Endothelial cell of umbilical vein (primary cell): ENCODE measurements at regions not wholly inside any gene's neighbourhood (a gene's known extent, or its start where the extent isn't known, plus 50 kb on each side); places are given as distances from the start of the nearest gene placed in this dataset.
"Not testable (repeated sequence)": the region's sequence is repeated elsewhere in the genome, so short reads cannot be mapped to it uniquely, and the experiment has no call there.

ENCODE experiments used
- BruUV-seq: library from RNA; stranded (reverse); fragments of 400-500 nt; replicated peaks from 2 replicates; lab custom pipeline; 2021; lab: Mats Ljungman, UMichigan
- CTCF ChIA-PET: fragments of 300-600, 350-600 bp; sonication (Branson Sonifier 250); formaldehyde crosslinking; loops from one replicate; lab custom pipeline; 2021; ENCODE audit warnings: antibody characterized with exemption, inconsistent platforms; lab: Charles Lee
- POLR2A ChIA-PET: fragments of 300-600, 350-600 bp; sonication (Branson Sonifier 250); formaldehyde crosslinking; loops from one replicate; lab custom pipeline; 2021; ENCODE audit warnings: antibody characterized with exemption, inconsistent platforms; lab: Charles Lee
- DNase-seq: peaks from one replicate; pipeline ENCODE4 v3.0.0-alpha.2; 2011; ENCODE audit warnings: low read depth, low spot score
- FAIRE-seq: peaks from 2 replicates; lab custom pipeline; 2011; peaks lifted over from hg19 to GRCh38; lab: Jason Lieb, UNC
- H2AFZ ChIP-seq: 2 replicates; pipeline ENCODE4 v1.6.0; 2012; ENCODE audit warnings: low read depth, low read length, control low read depth, inconsistent platforms
- H3K27ac ChIP-seq: 2 replicates; pipeline ENCODE4 v1.5.1; 2011; ENCODE audit warnings: low read depth, mild to moderate bottlenecking, control low read depth, low read length, moderate library complexity; ENCODE audit not compliant: insufficient read depth
- H3K27me3 ChIP-seq, 2 experiments: 2 replicates each; pipeline versions ENCODE4 v1.6.0 to v1.6.1; 2011; ENCODE audit warnings: low read length in 2 of 2, mixed read lengths in 1 of 2; ENCODE audit not compliant: control insufficient read depth in 2 of 2, insufficient read depth in 2 of 2
- H3K36me3 ChIP-seq, 2 experiments: 2 replicates in 1 of 2; 3 replicates in 1 of 2; pipeline ENCODE4 v1.5.1; 2011; ENCODE audit warnings: low read length in 2 of 2, mild to moderate bottlenecking in 1 of 2, moderate library complexity in 1 of 2; ENCODE audit not compliant: control insufficient read depth in 2 of 2, insufficient read depth in 2 of 2; ENCODE audit errors: extremely low read depth in 1 of 2
- H3K4me1 ChIP-seq: 3 replicates; pipeline ENCODE4 v1.5.1; 2011; ENCODE audit warnings: mild to moderate bottlenecking, low read length; ENCODE audit not compliant: control insufficient read depth, insufficient read depth; ENCODE audit errors: extremely low read depth
- H3K4me2 ChIP-seq: 2 replicates; pipeline ENCODE4 v1.6.1; 2011; ENCODE audit warnings: low read length, control low read depth, mixed read lengths; ENCODE audit not compliant: insufficient read depth
- H3K4me3 ChIP-seq, 3 experiments: fragments of 200-600 bp in 1 of 3; sonication (generic), shearing (Covaris generic) in 1 of 3; replicated peaks in 1 of 3; 2 replicates each; pipeline ENCODE4 v1.5.1; 2011 to 2016; ENCODE audit warnings: control low read depth in 3 of 3, low read length in 3 of 3, mild to moderate bottlenecking in 2 of 3, inconsistent platforms in 1 of 3, low read depth in 1 of 3, moderate library complexity in 1 of 3; ENCODE audit not compliant: insufficient read depth in 1 of 3
- H3K79me2 ChIP-seq: 2 replicates; pipeline ENCODE4 v1.6.0; 2012; ENCODE audit warnings: low read length, inconsistent platforms; ENCODE audit not compliant: control insufficient read depth, insufficient read depth
- H3K9ac ChIP-seq: replicated peaks from 2 replicates; pipeline ENCODE3; 2011; ENCODE audit warnings: low read length, control low read depth; ENCODE audit not compliant: insufficient read depth; ENCODE audit errors: extremely low read depth
- H3K9me1 ChIP-seq: replicated peaks from 3 replicates; pipeline ENCODE4 v1.6.0; 2011; ENCODE audit warnings: mild to moderate bottlenecking, low read length; ENCODE audit not compliant: control insufficient read depth, insufficient read depth; ENCODE audit errors: extremely low read depth
- H3K9me3 ChIP-seq: replicated peaks from 2 replicates; pipeline ENCODE4 v1.5.1; 2012; ENCODE audit warnings: low read length, inconsistent platforms; ENCODE audit not compliant: control insufficient read depth, insufficient read depth
- H4K20me1 ChIP-seq: replicated peaks from 2 replicates; pipeline ENCODE3; 2011; ENCODE audit warnings: mild to moderate bottlenecking, low read length; ENCODE audit not compliant: control insufficient read depth, insufficient read depth; ENCODE audit errors: extremely low read depth
- CTCF ChIP-seq, 2 donors: IDR thresholded peaks; 1 replicate in 1 of 2; 2 replicates in 1 of 2; pipeline ENCODE4 v1.5.1; 2011; ENCODE audit warnings: low read length in 2 of 2, mild to moderate bottlenecking in 2 of 2, moderate library complexity in 2 of 2, control low read depth in 1 of 2, inconsistent platforms in 1 of 2, low read depth in 1 of 2; ENCODE audit not compliant: insufficient read depth in 1 of 2; ENCODE audit errors: extremely low read depth in 1 of 2
- EZH2 ChIP-seq: IDR thresholded peaks from 2 replicates; pipeline ENCODE4 v1.6.1; 2012; ENCODE audit warnings: borderline replicate concordance, low read depth, mild to moderate bottlenecking, moderate library complexity, low read length, inconsistent platforms; ENCODE audit not compliant: severe bottlenecking
- FOS ChIP-seq: IDR thresholded peaks from 2 replicates; pipeline ENCODE4 v1.6.1; 2011; ENCODE audit warnings: mild to moderate bottlenecking, low read length, moderate library complexity, borderline replicate concordance; ENCODE audit not compliant: insufficient read depth
- GATA2 ChIP-seq: IDR thresholded peaks from 2 replicates; pipeline ENCODE4 v1.7.0; 2011; ENCODE audit warnings: low read depth, mild to moderate bottlenecking, moderate library complexity, mixed read lengths, low read length; ENCODE audit not compliant: insufficient read length, insufficient read depth
- JUN ChIP-seq: IDR thresholded peaks from 2 replicates; pipeline ENCODE4 v1.6.1; 2011; ENCODE audit warnings: borderline replicate concordance, low read depth; ENCODE audit not compliant: insufficient read length, insufficient read depth
- MAX ChIP-seq: IDR thresholded peaks from 2 replicates; pipeline ENCODE4 v1.6.1; 2011; ENCODE audit not compliant: insufficient read depth, insufficient read length
- MYC ChIP-seq: IDR thresholded peaks from one replicate; pipeline ENCODE4 v1.6.1; 2011; ENCODE audit warnings: mild to moderate bottlenecking, low read depth, low read length
- POLR2A ChIP-seq: IDR thresholded peaks from 2 replicates; pipeline ENCODE4 v1.6.1; 2012; ENCODE audit warnings: low read depth, mild to moderate bottlenecking, control low read depth, low read length
- POLR2AphosphoS5 ChIP-seq: IDR thresholded peaks from 2 replicates; pipeline ENCODE4 v1.6.1; 2012; ENCODE audit warnings: low read depth, mild to moderate bottlenecking, control low read depth, low read length, moderate library complexity; ENCODE audit not compliant: insufficient read depth
- dilution Hi-C: fragments of 300-500 bp; cut with MboI; formaldehyde crosslinking; loops from one replicate; pipeline ENCODE4 v1.15.0; 2019; ENCODE audit warnings: low sequenced_read_pairs; ENCODE audit not compliant: extremely low pct_ligation_motif_present
- intact Hi-C: fragments of 100-400 bp; cut with micrococcal nuclease; formaldehyde crosslinking; loops from one replicate; pipeline ENCODE4 v1.10.0; 2022

GRCh38 chr19:20371911-20372310 is 193.7 kb downstream of the ZNF737 start:
- Histone ChIP-seq H3K4me1 (no peaks in the 10 kb centered on the region), H4K20me1 (no peaks in the 10 kb centered on the region), H3K4me2 (no peak overlapping the region), H3K79me2 (no peaks in the 10 kb centered on the region), H3K36me3 (no peaks in the 10 kb centered on the region), H2AFZ (no peak overlapping the region), H3K9me1 (no peaks in the 10 kb centered on the region), H3K9me3 (peaks cover 2% of the 10 kb centered on the region), H3K9ac (no peak overlapping the region), H3K27me3 (no peaks in the 10 kb centered on the region), H3K27ac (no peak overlapping the region), H3K4me3 (no peak overlapping the region)
- CTCF ChIA-PET: no interaction called here
- TF ChIP-seq GATA2 (no peak), POLR2AphosphoS5 (no peak), JUN (no peak), FOS (no peak), MYC (no peak), POLR2A (no peak), CTCF (IDR thresholded peaks at IDR 0.05; ENCODE audit: extremely low read depth in 1 of 2, insufficient read depth in 1 of 2, low read depth in 1 of 2, low read length in 2 of 2) (no peak), EZH2 (no peak), MAX (no peak)
- intact Hi-C loops: no loop called here
- no peak for FAIRE-seq
- no TSS peak for BruUV-seq
- DNase-seq: no peak
- POLR2A ChIA-PET: no interaction called here
- dilution Hi-C loops: no loop called here

GRCh38 chr19:20371304-20371703 is 194.3 kb downstream of the ZNF737 start:
- H3K4me3 ChIP-seq, H3K36me3 ChIP-seq, BruUV-seq, POLR2A ChIA-PET, H3K9me1 ChIP-seq, H3K27ac ChIP-seq, H3K27me3 ChIP-seq, dilution Hi-C loops, H3K4me2 ChIP-seq, CTCF ChIA-PET, FAIRE-seq, intact Hi-C loops, H3K9ac ChIP-seq, H3K9me3 ChIP-seq, DNase-seq, H2AFZ ChIP-seq, H3K4me1 ChIP-seq, H4K20me1 ChIP-seq, H3K79me2 ChIP-seq: not testable (repeated sequence)
